CD4-positive, CD25-positive, alpha-beta regulatory T cell (primary cell): ENCODE measurements at regions not wholly inside any gene's neighbourhood (a gene's known extent, or its start where the extent isn't known, plus 50 kb on each side); places are given as distances from the start of the nearest gene placed in this dataset.
A peak's percentile ranks its signal among the peaks of the same experiment; 100 is the strongest.

Experiments
- ATAC-seq, 2 donors: fragments of 150-1000 bp; cut with Tn5 transposase; one replicate each; pipeline ENCODE4 v1.10.0; 2021; ENCODE audit warnings: low read depth in 2 of 2, moderate number of reproducible peaks in 2 of 2, moderate library complexity in 1 of 2
- DNase-seq, 3 donors: peaks; one replicate each; pipeline versions ENCODE4 v3.0.0 to v3.0.0-alpha.2; 2012 to 2022; ENCODE audit warnings: mixed read lengths in 1 of 3
- H3K27ac ChIP-seq: one replicate; pipeline ENCODE4 v1.7.0; 2013; ENCODE audit warnings: mild to moderate bottlenecking, low read length; ENCODE audit not compliant: insufficient read depth, poor library complexity, severe bottlenecking
- H3K27me3 ChIP-seq: one replicate; pipeline ENCODE4 v1.7.0; 2013; ENCODE audit warnings: low read length; ENCODE audit not compliant: control insufficient read depth, insufficient read depth
- H3K36me3 ChIP-seq: one replicate; pipeline ENCODE4 v1.7.0; 2013; ENCODE audit warnings: mild to moderate bottlenecking, low read length, moderate library complexity; ENCODE audit not compliant: control insufficient read depth, insufficient read depth
- H3K4me1 ChIP-seq: 2 replicates; pipeline ENCODE4 v1.7.0; 2013; ENCODE audit warnings: mild to moderate bottlenecking, low read length; ENCODE audit not compliant: insufficient read depth, control insufficient read depth, poor library complexity, severe bottlenecking
- H3K4me3 ChIP-seq: one replicate; pipeline ENCODE4 v1.7.0; 2013; ENCODE audit warnings: low read depth, mild to moderate bottlenecking, low read length, moderate library complexity
- H3K9me3 ChIP-seq, 2 experiments: 1 replicate in 1 of 2; 2 replicates in 1 of 2; pipeline ENCODE4 v1.7.0; 2013; ENCODE audit warnings: low read length in 2 of 2, mild to moderate bottlenecking in 1 of 2, moderate library complexity in 1 of 2; ENCODE audit not compliant: control insufficient read depth in 2 of 2
- H3K27ac Mint-ChIP-seq, 3 donors: one replicate each; pipeline ENCODE4 v1.8.0; 2020 to 2022; ENCODE audit warnings: mild to moderate bottlenecking in 3 of 3, mixed read lengths in 3 of 3, moderate library complexity in 2 of 3
- H3K27me3 Mint-ChIP-seq: one replicate; pipeline ENCODE4 v1.8.0; 2022; ENCODE audit warnings: mild to moderate bottlenecking, mixed read lengths
- H3K36me3 Mint-ChIP-seq: one replicate; pipeline ENCODE4 v1.8.0; 2020; ENCODE audit warnings: mixed read lengths
- H3K4me1 Mint-ChIP-seq, 4 donors: one replicate each; pipeline ENCODE4 v1.8.0; 2020 to 2022; ENCODE audit warnings: mixed read lengths in 4 of 4, mild to moderate bottlenecking in 1 of 4
- H3K4me3 Mint-ChIP-seq, 4 donors: one replicate each; pipeline ENCODE4 v1.8.0; 2020 to 2022; ENCODE audit warnings: mild to moderate bottlenecking in 4 of 4, mixed read lengths in 4 of 4, moderate library complexity in 3 of 4
- H3K9me3 Mint-ChIP-seq, 7 donors: one replicate each; pipeline ENCODE4 v1.8.0; 2020 to 2022; ENCODE audit warnings: mixed read lengths in 7 of 7, mild to moderate bottlenecking in 3 of 7, moderate library complexity in 2 of 7

DNA sequence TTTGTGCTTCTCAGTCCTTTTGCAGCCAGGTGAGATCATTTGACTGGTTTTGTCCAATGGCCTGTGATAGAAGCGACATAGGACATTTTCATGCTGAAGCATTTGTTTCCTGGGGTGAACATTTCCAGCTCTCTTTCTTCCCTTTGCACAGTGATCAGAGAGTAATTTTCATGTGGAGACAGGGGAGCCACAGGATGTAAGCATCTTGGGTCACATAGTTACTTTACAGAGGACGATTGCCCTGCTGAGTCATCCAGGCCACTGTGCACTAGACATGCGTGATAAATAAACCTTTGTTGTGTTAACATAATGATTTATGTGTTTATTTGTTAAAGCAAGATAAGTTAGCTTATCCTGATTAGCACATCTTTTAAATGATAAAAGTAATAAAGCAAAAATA lies 263.5 kb upstream of the CCDC179 start:
- H3K4me1 Mint-ChIP-seq = no peaks in the 10 kb centered on the region
- Histone ChIP-seq H3K4me1 (no peaks in the 10 kb centered on the region), H3K36me3 (no peaks in the 10 kb centered on the region), H3K9me3 (peaks cover 5% of the 10 kb centered on the region in 2 experiments), H3K27ac (no peak overlapping the region), H3K4me3 (no peak overlapping the region), H3K27me3 (no peaks in the 10 kb centered on the region)
- H3K27me3 Mint-ChIP-seq = no peaks in the 10 kb centered on the region
- DNase-seq = no peak
- H3K36me3 Mint-ChIP-seq = no peaks in the 10 kb centered on the region
- H3K4me3 Mint-ChIP-seq = no peak overlapping the region
- H3K27ac Mint-ChIP-seq = no peak overlapping the region
- no peak for ATAC-seq
- H3K9me3 Mint-ChIP-seq = peaks cover 2 to 30% (median 6%) of the 10 kb centered on the region in 7 donors

DNA sequence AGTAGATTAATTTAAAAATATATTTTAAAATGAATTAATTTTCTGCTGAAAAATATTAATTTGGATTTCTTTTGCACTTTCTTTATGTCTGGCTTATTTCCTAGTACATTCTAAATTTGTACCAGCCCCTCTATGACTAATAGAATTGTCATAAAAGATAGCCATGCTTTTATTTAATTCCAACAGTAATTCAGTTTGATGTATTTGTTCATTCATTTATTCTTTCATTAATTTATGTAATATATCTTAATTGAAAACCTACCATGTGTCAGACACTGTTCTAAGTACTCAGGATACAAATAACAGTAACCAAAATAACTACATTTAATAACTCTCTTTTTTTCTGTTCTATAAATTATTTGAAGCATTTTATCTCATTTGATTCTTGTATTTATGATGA lies 264.0 kb upstream of the CCDC179 start:
- H3K4me1 ChIP-seq = no peaks in the 10 kb centered on the region
- no peak for ATAC-seq
- H3K36me3 Mint-ChIP-seq = no peaks in the 10 kb centered on the region

GRCh38 chr11:23124996-23125395 lies 264.7 kb upstream of the CCDC179 start:
- Histone ChIP-seq H3K4me1 (no peaks in the 10 kb centered on the region), H3K27me3 (no peaks in the 10 kb centered on the region), H3K9me3 (peaks cover under 1 to 5% of the 10 kb centered on the region in 2 experiments), H3K27ac (no peak overlapping the region), H3K36me3 (no peaks in the 10 kb centered on the region), H3K4me3 (no peak overlapping the region)
- no peak for DNase-seq
- H3K36me3 Mint-ChIP-seq = no peaks in the 10 kb centered on the region
- no peaks in the 10 kb centered on the region for H3K4me1 Mint-ChIP-seq
- no peak overlapping the region for H3K27ac Mint-ChIP-seq
- H3K4me3 Mint-ChIP-seq = no peak overlapping the region
- no peaks in the 10 kb centered on the region for H3K27me3 Mint-ChIP-seq
- no peak for ATAC-seq
- peaks cover 4 to 28% (median 6%) of the 10 kb centered on the region in 7 donors for H3K9me3 Mint-ChIP-seq

More for the DNA sequence above, 264.0 kb upstream of the CCDC179 start:
- Histone ChIP-seq H3K27ac (no peak overlapping the region), H3K36me3 (no peaks in the 10 kb centered on the region), H3K27me3 (no peaks in the 10 kb centered on the region), H3K9me3 (peaks cover 4 to 5% of the 10 kb centered on the region in 2 experiments), H3K4me3 (no peak overlapping the region)
- peaks cover 2 to 32% (median 6%) of the 10 kb centered on the region in 7 donors for H3K9me3 Mint-ChIP-seq
- no peak overlapping the region for H3K4me3 Mint-ChIP-seq
- no peak overlapping the region for H3K27ac Mint-ChIP-seq
- no peaks in the 10 kb centered on the region for H3K4me1 Mint-ChIP-seq
- DNase-seq = no peak
- no peaks in the 10 kb centered on the region for H3K27me3 Mint-ChIP-seq

DNA sequence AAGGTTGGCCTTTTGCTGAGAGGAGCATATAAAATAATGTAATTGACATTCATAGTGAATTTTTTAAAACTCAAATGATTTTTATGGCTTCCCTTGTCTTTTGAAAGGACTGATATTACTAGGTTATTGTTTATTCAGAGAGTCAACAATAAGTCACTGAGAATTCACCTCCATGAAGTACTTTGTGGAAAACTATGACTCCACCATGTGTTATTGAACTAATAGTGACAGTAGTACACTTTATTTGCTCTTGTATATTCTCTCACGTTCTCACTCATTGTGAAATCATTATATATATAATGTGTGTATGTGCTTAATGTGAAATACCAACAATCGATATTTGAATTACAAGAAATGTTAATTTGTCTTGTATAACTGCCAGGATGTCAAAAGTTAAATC lies 267.4 kb upstream of the CCDC179 start:
- Mint-ChIP-seq H3K27me3 (no peaks in the 10 kb centered on the region), H3K36me3 (no peaks in the 10 kb centered on the region), H3K4me3 (peak overlapping the region in 1 of 4 donors; percentile 3), H3K4me1 (no peaks in the 10 kb centered on the region), H3K9me3 (peaks cover 5 to 41% (median 9%) of the 10 kb centered on the region in 7 donors), H3K27ac (no peak overlapping the region)
- Histone ChIP-seq H3K4me1 (no peaks in the 10 kb centered on the region), H3K27ac (no peak overlapping the region), H3K9me3 (peaks cover 2 to 8% of the 10 kb centered on the region in 2 experiments), H3K4me3 (no peak overlapping the region), H3K27me3 (no peaks in the 10 kb centered on the region), H3K36me3 (no peaks in the 10 kb centered on the region)
- no peak for ATAC-seq
- no peak for DNase-seq

DNA sequence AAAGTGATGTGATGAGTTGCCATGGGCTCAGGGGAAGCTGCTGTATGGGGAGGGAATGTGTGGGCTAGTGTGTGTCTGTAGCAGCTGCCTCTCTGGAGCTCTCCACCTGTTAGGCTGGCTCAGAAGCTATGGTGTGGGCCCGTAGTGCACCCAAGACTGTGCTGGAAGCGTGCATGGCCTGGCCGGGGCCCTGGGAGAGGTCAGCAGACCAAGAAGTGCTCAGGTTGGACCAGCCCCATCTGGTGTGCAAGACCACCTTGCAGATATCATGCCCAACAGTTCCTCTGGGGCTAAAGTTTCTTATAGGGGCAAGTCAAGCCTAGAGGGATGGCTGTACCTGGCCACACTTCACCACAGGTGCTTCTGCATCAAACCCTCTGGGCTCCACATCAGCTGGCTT lies 274.4 kb upstream of the CCDC179 start:
- H3K36me3 Mint-ChIP-seq = no peaks in the 10 kb centered on the region
- peaks cover 5 to 42% (median 15%) of the 10 kb centered on the region in 7 donors for H3K9me3 Mint-ChIP-seq
- DNase-seq (no peak), ATAC-seq (no peak)
- H3K27ac ChIP-seq = no peak overlapping the region
- H3K4me1 ChIP-seq = no peaks in the 10 kb centered on the region
- no peak overlapping the region for H3K27ac Mint-ChIP-seq
- H3K36me3 ChIP-seq = no peaks in the 10 kb centered on the region
- H3K4me3 Mint-ChIP-seq = no peak overlapping the region
- H3K27me3 ChIP-seq = no peaks in the 10 kb centered on the region
- H3K27me3 Mint-ChIP-seq = no peaks in the 10 kb centered on the region
- no peaks in the 10 kb centered on the region for H3K4me1 Mint-ChIP-seq
- no peak overlapping the region for H3K4me3 ChIP-seq
- H3K9me3 ChIP-seq = peaks cover 2 to 12% of the 10 kb centered on the region in 2 experiments

GRCh38 chr11:23138761-23139160 lies 278.5 kb upstream of the CCDC179 start:
- Mint-ChIP-seq H3K36me3 (no peaks in the 10 kb centered on the region), H3K4me3 (no peak overlapping the region), H3K27ac (no peak overlapping the region), H3K9me3 (peaks cover 0 to 30% (median 5%) of the 10 kb centered on the region in 7 donors), H3K27me3 (no peaks in the 10 kb centered on the region), H3K4me1 (no peaks in the 10 kb centered on the region)
- H3K27me3 ChIP-seq = no peaks in the 10 kb centered on the region
- DNase-seq = no peak
- H3K27ac ChIP-seq = no peak overlapping the region
- ATAC-seq = no peak
- no peak overlapping the region for H3K4me3 ChIP-seq
- H3K9me3 ChIP-seq = peaks cover 0 to 9% of the 10 kb centered on the region in 2 experiments
- H3K36me3 ChIP-seq = no peaks in the 10 kb centered on the region
- H3K4me1 ChIP-seq = no peaks in the 10 kb centered on the region

DNA sequence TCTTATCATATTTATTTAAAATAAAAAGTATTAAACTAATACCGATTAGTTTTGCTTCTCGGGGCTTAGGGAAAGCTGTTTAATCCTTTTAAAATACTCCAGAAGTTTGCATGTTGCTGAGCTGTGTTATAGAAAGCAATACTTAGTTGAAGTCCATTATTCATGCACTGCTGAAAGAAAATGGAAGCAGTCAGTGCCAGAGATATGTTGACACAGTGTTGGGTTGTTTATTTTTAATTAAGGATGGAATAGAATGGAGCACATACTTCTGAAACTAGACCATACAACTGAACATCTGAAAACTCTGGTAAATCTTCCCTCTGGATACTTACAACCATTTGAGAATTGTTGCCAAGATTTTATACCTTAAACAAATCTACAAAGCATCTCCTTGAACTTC lies 282.7 kb upstream of the CCDC179 start:
- no peaks in the 10 kb centered on the region for H3K36me3 ChIP-seq
- Mint-ChIP-seq H3K4me1 (no peaks in the 10 kb centered on the region), H3K4me3 (no peak overlapping the region), H3K36me3 (no peaks in the 10 kb centered on the region), H3K27ac (no peak overlapping the region), H3K27me3 (no peaks in the 10 kb centered on the region), H3K9me3 (peaks cover 0 to 22% (median 5%) of the 10 kb centered on the region in 7 donors)
- no peaks in the 10 kb centered on the region for H3K27me3 ChIP-seq
- H3K4me3 ChIP-seq = no peak overlapping the region
- no peak for ATAC-seq
- no peak overlapping the region for H3K27ac ChIP-seq
- H3K9me3 ChIP-seq = peaks cover 2 to 3% of the 10 kb centered on the region in 2 experiments
- DNase-seq = no peak
- no peaks in the 10 kb centered on the region for H3K4me1 ChIP-seq

- no peak for DNase-seq
- no peak for ATAC-seq
- no peak overlapping the region for H3K27ac ChIP-seq
- no peaks in the 10 kb centered on the region for H3K36me3 ChIP-seq
- H3K4me3 Mint-ChIP-seq = no peak overlapping the region
- H3K9me3 Mint-ChIP-seq = peaks cover 0 to 23% (median 3%) of the 10 kb centered on the region in 7 donors
- H3K27me3 ChIP-seq = no peaks in the 10 kb centered on the region
- H3K27me3 Mint-ChIP-seq = no peaks in the 10 kb centered on the region
- H3K4me1 ChIP-seq = no peaks in the 10 kb centered on the region
- H3K4me3 ChIP-seq = no peak overlapping the region
- no peaks in the 10 kb centered on the region for H3K9me3 ChIP-seq
- no peaks in the 10 kb centered on the region for H3K4me1 Mint-ChIP-seq
- no peak overlapping the region for H3K27ac Mint-ChIP-seq
- no peaks in the 10 kb centered on the region for H3K36me3 Mint-ChIP-seq
Measured at GRCh38 chr11:23151819-23152218, 291.5 kb upstream of the CCDC179 start.
